Fibroblast of villous mesenchyme (primary cell): ENCODE measurements at regions not wholly inside any gene's neighbourhood (a gene's known extent, or its start where the extent isn't known, plus 50 kb on each side); places are given as distances from the start of the nearest gene placed in this dataset.

Source experiments
- DNase-seq: peaks from one replicate; pipeline ENCODE4 v3.0.0-alpha.2; 2010; ENCODE audit warnings: low read depth
- H3K4me3 ChIP-seq: 2 replicates; pipeline ENCODE4 v1.5.1; 2011; ENCODE audit warnings: low read depth, mild to moderate bottlenecking, low read length
- CTCF ChIP-seq: IDR thresholded peaks from 2 replicates; pipeline ENCODE4 v1.5.1; 2012; ENCODE audit warnings: low read depth, mild to moderate bottlenecking, low read length; ENCODE audit not compliant: insufficient read depth

DNA sequence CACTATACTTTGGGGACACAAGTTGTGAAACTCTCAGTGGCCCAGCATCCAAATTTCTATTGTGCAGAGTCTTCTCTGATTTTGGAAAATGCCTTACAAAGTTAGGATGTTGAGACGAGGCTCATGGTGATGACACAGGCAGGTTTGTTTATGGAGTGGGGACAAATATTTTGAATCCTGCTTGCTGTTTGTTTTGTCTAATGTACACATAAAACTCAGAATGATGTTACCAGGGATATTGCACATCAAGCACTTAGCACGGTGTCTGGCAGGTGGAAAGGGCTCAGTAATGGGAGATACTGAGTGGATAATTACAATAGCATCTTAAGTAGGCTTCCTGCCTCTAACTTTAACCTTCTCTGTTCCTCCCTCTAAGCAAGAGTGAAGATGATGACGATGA lies 628.9 kb upstream of the TBX3 start:
- DNase-seq = no peak
- TF ChIP-seq CTCF = no peak
- H3K4me3 ChIP-seq = no peak overlapping the region

- TF ChIP-seq CTCF = no peak
- no peak for DNase-seq
- no peak overlapping the region for H3K4me3 ChIP-seq
Measured at GRCh38 chr12:115311875-115312274, 627.9 kb upstream of the TBX3 start.

GRCh38 chr12:115308918-115309317 lies 624.9 kb upstream of the TBX3 start:
- H3K4me3 ChIP-seq = no peak overlapping the region
- no peak for DNase-seq
- no peak for TF ChIP-seq CTCF

GRCh38 chr12:115306380-115306779 lies 622.4 kb upstream of the TBX3 start:
- no peak for DNase-seq
- TF ChIP-seq CTCF = no peak

GRCh38 chr12:115305867-115306266 lies 621.9 kb upstream of the TBX3 start:
- no peak for DNase-seq
- TF ChIP-seq CTCF = no peak
- no peak overlapping the region for H3K4me3 ChIP-seq

More at GRCh38 chr12:115306380-115306779, 622.4 kb upstream of the TBX3 start:
- no peak overlapping the region for H3K4me3 ChIP-seq

DNA sequence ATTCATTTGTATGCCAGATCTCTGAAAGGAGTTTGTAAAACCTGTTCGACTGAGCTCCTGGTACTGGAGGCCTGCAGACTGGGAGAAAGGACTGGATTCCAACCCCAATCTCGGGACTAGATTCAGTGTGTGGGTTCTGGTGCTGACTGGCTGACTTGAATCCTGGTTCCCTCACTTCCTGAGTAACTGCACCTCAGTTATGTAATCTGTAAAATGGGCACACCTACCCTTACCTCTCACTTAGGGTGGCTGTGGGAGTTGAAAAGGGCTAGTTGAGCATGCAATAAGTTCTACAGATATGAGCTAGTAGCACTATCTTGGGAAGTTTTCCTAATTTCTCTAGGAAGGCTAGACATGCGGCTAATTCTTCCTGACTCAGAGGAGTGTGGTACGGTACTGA lies 621.3 kb upstream of the TBX3 start:
- H3K4me3 ChIP-seq = no peak overlapping the region
- no peak for TF ChIP-seq CTCF
- DNase-seq = no peak

DNA sequence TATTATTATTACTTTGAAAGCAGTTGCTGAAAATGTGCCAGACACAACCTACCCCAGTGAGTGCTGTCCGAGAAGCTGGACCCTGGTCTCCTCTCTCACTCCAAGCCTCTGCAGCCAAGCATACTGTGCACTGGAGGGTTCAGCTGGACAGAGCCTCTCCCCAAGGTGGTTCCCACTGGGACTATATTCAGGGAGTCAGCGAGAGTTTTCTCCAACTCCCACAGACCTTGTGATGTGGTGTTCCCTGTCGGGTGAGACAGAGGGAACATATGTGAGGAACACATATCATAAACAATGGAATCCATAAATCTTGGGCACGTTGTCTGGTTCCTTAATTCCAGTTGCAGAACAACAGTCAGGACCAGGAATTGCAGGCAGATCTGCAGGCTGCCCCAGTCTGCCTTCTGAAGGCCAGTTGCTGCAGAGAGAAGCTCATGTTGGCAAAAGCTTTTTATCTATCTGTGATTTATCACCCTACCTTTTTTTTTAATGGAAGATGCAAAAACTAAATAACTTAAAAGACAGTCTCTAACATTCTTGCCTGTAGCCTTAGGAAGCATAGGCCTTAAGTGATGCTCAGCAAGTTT lies 619.8 kb upstream of the TBX3 start:
- TF ChIP-seq CTCF = no peak
- peak; percentile 84 for DNase-seq
- H3K4me3 ChIP-seq = no peak overlapping the region
